H1 (cell line): ENCODE measurements at regions not wholly inside any gene's neighbourhood (a gene's known extent, or its start where the extent isn't known, plus 50 kb on each side); places are given as distances from the start of the nearest gene placed in this dataset.

Experiments used
- CTCF ChIA-PET: fragments of 300-600 bp; sonication (Branson Sonifier 250); formaldehyde crosslinking; loops from one replicate; lab custom pipeline; 2021; ENCODE audit not compliant: partially characterized antibody; lab: Charles Lee
- POLR2A ChIA-PET: fragments of 300-600 bp; sonication (Branson Sonifier 250); formaldehyde crosslinking; loops from one replicate; lab custom pipeline; 2021; ENCODE audit warnings: inconsistent platforms; ENCODE audit not compliant: partially characterized antibody; lab: Charles Lee
- DNase-seq, 2 experiments: peaks; one replicate each; pipeline versions ENCODE4 v3.0.0 to v3.0.0-alpha.2; 2010 to 2022; ENCODE audit warnings: low spot score in 2 of 2, low read depth in 1 of 2, mixed read lengths in 1 of 2
- FAIRE-seq: peaks from 2 replicates; lab custom pipeline; 2011; peaks lifted over from hg19 to GRCh38; lab: Jason Lieb, UNC
- H2AFZ ChIP-seq: 2 replicates; pipeline ENCODE4 v1.8.1; 2012; ENCODE audit warnings: low read length, inconsistent platforms
- H2AK5ac ChIP-seq: 2 replicates; pipeline ENCODE4 v1.6.1; 2013; ENCODE audit warnings: low read depth, low read length
- H2BK120ac ChIP-seq: replicated peaks from 2 replicates; pipeline ENCODE3; 2013; ENCODE audit warnings: low read depth, low read length, inconsistent platforms
- H2BK12ac ChIP-seq: 2 replicates; pipeline ENCODE4 v1.6.1; 2013; ENCODE audit warnings: low read depth, low read length
- H2BK15ac ChIP-seq: 2 replicates; pipeline ENCODE4 v1.6.1; 2013; ENCODE audit warnings: low read length
- H2BK20ac ChIP-seq: 2 replicates; pipeline ENCODE4 v1.6.1; 2013; ENCODE audit warnings: low read length
- H2BK5ac ChIP-seq: 2 replicates; pipeline ENCODE4 v1.6.1; 2013; ENCODE audit warnings: low read depth, low read length
- H3K14ac ChIP-seq: 2 replicates; pipeline ENCODE4 v1.6.1; 2013; ENCODE audit warnings: inconsistent platforms; ENCODE audit not compliant: insufficient read length
- H3K18ac ChIP-seq: 2 replicates; pipeline ENCODE4 v1.6.1; 2013; ENCODE audit warnings: low read length; ENCODE audit errors: extremely low read depth
- H3K23ac ChIP-seq: 2 replicates; pipeline ENCODE4 v1.6.1; 2013; ENCODE audit warnings: inconsistent platforms; ENCODE audit not compliant: insufficient read length
- H3K23me2 ChIP-seq: 2 replicates; pipeline ENCODE4 v1.6.1; 2013; ENCODE audit warnings: low read depth, low read length
- H3K27ac ChIP-seq: 2 replicates; pipeline ENCODE4 v1.6.1; 2011; ENCODE audit warnings: low read depth, low read length, inconsistent platforms
- H3K27me3 ChIP-seq, 4 experiments: replicated peaks in 1 of 4; 1 replicate in 1 of 4; 2 replicates in 3 of 4; pipeline versions ENCODE4 v1.6.1 to v1.8.1; 2011 to 2013; ENCODE audit warnings: low read length in 3 of 4, mild to moderate bottlenecking in 3 of 4, inconsistent platforms in 2 of 4, mixed read lengths in 2 of 4, moderate library complexity in 1 of 4; ENCODE audit not compliant: control insufficient read depth in 3 of 4, insufficient read depth in 3 of 4; ENCODE audit errors: extremely low read depth in 1 of 4
- H3K36me3 ChIP-seq, 4 experiments: 2 replicates each; pipeline versions ENCODE4 v1.6.1 to v1.8.1; 2011 to 2013; ENCODE audit warnings: mild to moderate bottlenecking in 4 of 4, low read length in 3 of 4, moderate library complexity in 2 of 4, control low read depth in 1 of 4, inconsistent platforms in 1 of 4; ENCODE audit not compliant: insufficient read depth in 4 of 4, control insufficient read depth in 2 of 4
- H3K4ac ChIP-seq: replicated peaks from 2 replicates; pipeline ENCODE3; 2013; ENCODE audit warnings: low read length, low read depth, mixed read lengths, inconsistent platforms; ENCODE audit not compliant: insufficient read length
- H3K4me1 ChIP-seq, 4 experiments: replicated peaks in 1 of 4; 1 replicate in 1 of 4; 2 replicates in 3 of 4; pipeline versions ENCODE4 v1.6.1 to v1.8.1; 2011 to 2013; ENCODE audit warnings: low read length in 3 of 4, inconsistent platforms in 2 of 4, mixed read lengths in 1 of 4; ENCODE audit not compliant: insufficient read depth in 4 of 4, control insufficient read depth in 3 of 4
- H3K4me2 ChIP-seq, 2 experiments: 2 replicates each; pipeline versions ENCODE4 v1.6.1 to v1.8.1; 2011 to 2013; ENCODE audit warnings: low read depth in 2 of 2, low read length in 2 of 2, control low read depth in 1 of 2, inconsistent platforms in 1 of 2, mild to moderate bottlenecking in 1 of 2; ENCODE audit not compliant: insufficient read depth in 1 of 2
- H3K4me3 ChIP-seq, 4 experiments: fragments of 200-600, 300-600 bp in 1 of 4; sonication (generic), shearing (Covaris generic), sonication (Bioruptor Twin) in 1 of 4; 2 replicates each; pipeline versions ENCODE4 v1.5.1 to v1.8.1; 2011 to 2016; ENCODE audit warnings: low read length in 4 of 4, low read depth in 3 of 4, control low read depth in 2 of 4, inconsistent platforms in 2 of 4, mild to moderate bottlenecking in 2 of 4, mixed read lengths in 1 of 4, moderate library complexity in 1 of 4; ENCODE audit not compliant: insufficient read depth in 2 of 4; ENCODE audit errors: extremely low read depth in 1 of 4
- H3K56ac ChIP-seq: replicated peaks from 2 replicates; pipeline ENCODE3; 2013; ENCODE audit warnings: low read depth, mild to moderate bottlenecking, mixed read lengths, low read length, inconsistent platforms; ENCODE audit not compliant: insufficient read length
- H3K79me1 ChIP-seq: 2 replicates; pipeline ENCODE4 v1.6.1; 2013; ENCODE audit warnings: low read depth, low read length, control low read depth
- H3K79me2 ChIP-seq, 2 experiments: 2 replicates each; pipeline versions ENCODE4 v1.6.1 to v1.8.1; 2012 to 2013; ENCODE audit warnings: low read length in 2 of 2, mild to moderate bottlenecking in 2 of 2, inconsistent platforms in 1 of 2; ENCODE audit not compliant: insufficient read depth in 2 of 2, control insufficient read depth in 1 of 2
- H3K9ac ChIP-seq, 4 experiments: replicated peaks in 1 of 4; 1 replicate in 1 of 4; 2 replicates in 3 of 4; pipeline versions ENCODE4 v1.6.1 to v1.8.1; 2011 to 2013; ENCODE audit warnings: low read depth in 3 of 4, low read length in 3 of 4, control low read depth in 2 of 4, mild to moderate bottlenecking in 2 of 4, moderate library complexity in 2 of 4, inconsistent platforms in 1 of 4; ENCODE audit errors: extremely low read depth in 1 of 4
- H3K9me3 ChIP-seq, 2 experiments: 2 replicates each; pipeline versions ENCODE4 v1.6.1 to v1.8.1; 2012 to 2013; ENCODE audit warnings: mild to moderate bottlenecking in 2 of 2, moderate library complexity in 2 of 2, control low read depth in 1 of 2, inconsistent platforms in 1 of 2, low read depth in 1 of 2, low read length in 1 of 2, mixed read lengths in 1 of 2; ENCODE audit not compliant: insufficient read depth in 2 of 2
- H4K20me1 ChIP-seq, 2 experiments: replicated peaks in 1 of 2; 2 replicates each; pipeline versions ENCODE3 to v1.8.1; 2011 to 2013; ENCODE audit warnings: inconsistent platforms in 2 of 2, low read length in 2 of 2, mild to moderate bottlenecking in 1 of 2; ENCODE audit not compliant: insufficient read depth in 2 of 2, control insufficient read depth in 1 of 2
- H4K5ac ChIP-seq: 2 replicates; pipeline ENCODE4 v1.6.1; 2013; ENCODE audit warnings: low read length, low read depth, mixed read lengths, inconsistent platforms; ENCODE audit not compliant: insufficient read length
- H4K8ac ChIP-seq: 2 replicates; pipeline ENCODE4 v1.8.0; 2013; ENCODE audit warnings: mild to moderate bottlenecking, moderate library complexity, low read length, inconsistent platforms; ENCODE audit not compliant: insufficient read depth; ENCODE audit errors: extremely low read depth
- H4K91ac ChIP-seq: replicated peaks from 2 replicates; pipeline ENCODE3; 2013; ENCODE audit warnings: low read length, mixed read lengths, inconsistent platforms; ENCODE audit not compliant: insufficient read length
- BACH1 ChIP-seq: IDR thresholded peaks from 2 replicates; pipeline ENCODE4 v1.6.1; 2012; ENCODE audit warnings: low read length, improper control_type of control experiment
- CBX8 ChIP-seq: fragments of 300-800, 300-1000 bp; sonication (generic); IDR thresholded peaks from 2 replicates; pipeline ENCODE4 v1.7.1; 2016; ENCODE audit warnings: low read depth, low read length, borderline replicate concordance
- POU5F1 ChIP-seq: IDR thresholded peaks from 2 replicates; pipeline ENCODE4 v1.6.1; 2011; ENCODE audit warnings: low read depth, mild to moderate bottlenecking, low read length, moderate library complexity
- RAD21 ChIP-seq, 2 experiments: IDR thresholded peaks in 1 of 2; conservative IDR thresholded peaks in 1 of 2; 2 replicates each; pipeline ENCODE4 v1.6.1; 2011; ENCODE audit warnings: low read depth in 2 of 2, low read length in 2 of 2, improper control_type of control experiment in 1 of 2, inconsistent platforms in 1 of 2, mild to moderate bottlenecking in 1 of 2, moderate library complexity in 1 of 2
- SAP30 ChIP-seq: fragments of 300-600 bp; sonication (generic); IDR thresholded peaks from 2 replicates; pipeline ENCODE4 v1.7.1; 2012; ENCODE audit warnings: low read length, moderate library complexity, mild to moderate bottlenecking, inconsistent platforms; ENCODE audit not compliant: insufficient read depth, insufficient replicate concordance
- SIN3A ChIP-seq, 2 experiments: IDR thresholded peaks in 1 of 2; conservative IDR thresholded peaks in 1 of 2; 2 replicates each; pipeline ENCODE4 v1.6.1; 2011 to 2012; ENCODE audit warnings: low read length in 2 of 2, improper control_type of control experiment in 1 of 2, low read depth in 1 of 2, mild to moderate bottlenecking in 1 of 2
- TCF12 ChIP-seq: IDR thresholded peaks from 2 replicates; pipeline ENCODE4 v1.6.1; 2011; ENCODE audit warnings: low read depth, mild to moderate bottlenecking, low read length
- WGBS, 2 experiments: shearing (Covaris generic) in 1 of 2; methylation state at CpG; one replicate each; pipeline versions ENCODE4 v1.1.6 to v1.1.7; 2013 to 2015; ENCODE audit warnings: low lambda C conversion rate in 2 of 2, mixed read lengths in 2 of 2, inconsistent platforms in 1 of 2, low coverage in 1 of 2, missing lambda C conversion rate in 1 of 2; ENCODE audit not compliant: insufficient replicate concordance in 2 of 2, insufficient coverage in 1 of 2, insufficient read length in 1 of 2; ENCODE audit errors: extremely low coverage in 1 of 2, missing lambda C conversion rate in 1 of 2; 5-methylcytosine and 5-hydroxymethylcytosine counted together

- Histone ChIP-seq H3K27ac (no peak overlapping the region), H2AK5ac (no peak overlapping the region), H2BK120ac (no peak overlapping the region), H3K79me2 (no peaks in the 10 kb centered on the region), H4K91ac (no peak overlapping the region), H3K23me2 (no peaks in the 10 kb centered on the region), H2BK15ac (no peak overlapping the region), H3K79me1 (no peaks in the 10 kb centered on the region), H3K23ac (no peak overlapping the region), H4K5ac (no peak overlapping the region), H3K9me3 (no peaks in the 10 kb centered on the region), H2BK5ac (no peak overlapping the region), H3K4me1 (no peaks in the 10 kb centered on the region), H3K18ac (no peak overlapping the region), H4K20me1 (no peaks in the 10 kb centered on the region), H2BK20ac (no peak overlapping the region), H3K27me3 (no peaks in the 10 kb centered on the region), H3K9ac (peak overlapping the region in 1 of 4 experiments; percentile 8; a peak in 1 of 7 replicates), H4K8ac (no peak overlapping the region), H3K4me2 (no peak overlapping the region), H2BK12ac (no peak overlapping the region), H3K56ac (no peak overlapping the region), H3K4ac (no peak overlapping the region), H3K4me3 (no peak overlapping the region), H3K36me3 (no peaks in the 10 kb centered on the region), H2AFZ (no peak overlapping the region), H3K14ac (no peak overlapping the region)
- POLR2A ChIA-PET = no interaction called here
- WGBS, 2 experiments = 82% methylated on average over 2 of the region's 2 CpGs; no CpG with 5 or more reads in 1 of the 2 experiments
- FAIRE-seq (no peak), DNase-seq (no peak)
- TF ChIP-seq CBX8 (no peak), BACH1 (no peak), RAD21 (IDR thresholded peaks at IDR 0.05 in 1 of 2, conservative IDR thresholded peaks at IDR 0.05 in 1 of 2; ENCODE audit: low read depth in 2 of 2, low read length in 2 of 2) (no peak), POU5F1 (no peak), SIN3A (conservative IDR thresholded peaks at IDR 0.05 in 1 of 2, IDR thresholded peaks at IDR 0.05 in 1 of 2; ENCODE audit: low read depth in 1 of 2, low read length in 2 of 2) (no peak), SAP30 (no peak), TCF12 (no peak)
- CTCF ChIA-PET = no interaction called here
These were observed 388.9 kb downstream of the NR2F1-AS1 start for GRCh38 chr5:93192087-93192486.
